ENCODE measurements at regions not wholly inside any gene's neighbourhood (a gene's known extent, or its start where the extent isn't known, plus 50 kb on each side); places are given as distances from the start of the nearest gene placed in this dataset.

DNA sequence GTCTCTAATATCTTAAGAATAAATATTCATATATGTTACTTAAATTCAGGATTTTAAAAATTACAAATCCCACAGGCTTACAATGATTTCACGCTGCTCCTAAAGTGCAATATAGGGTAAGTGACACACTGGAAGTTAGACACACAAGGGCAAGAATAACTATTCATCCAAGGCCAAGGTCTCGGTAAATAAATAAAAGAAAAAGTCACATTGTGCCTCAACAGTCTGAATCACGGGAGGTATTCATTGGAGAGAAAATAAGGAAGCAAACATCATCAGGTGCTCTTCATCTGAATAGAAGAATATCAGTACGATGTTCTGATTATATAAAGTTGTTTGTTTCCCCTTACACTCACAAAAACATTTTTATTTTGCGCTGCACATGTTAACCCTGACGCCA, 820.2 kb downstream of the TRIB2 start:
- DNase-seq (ENCODE audit: low read depth): no peak

DNA sequence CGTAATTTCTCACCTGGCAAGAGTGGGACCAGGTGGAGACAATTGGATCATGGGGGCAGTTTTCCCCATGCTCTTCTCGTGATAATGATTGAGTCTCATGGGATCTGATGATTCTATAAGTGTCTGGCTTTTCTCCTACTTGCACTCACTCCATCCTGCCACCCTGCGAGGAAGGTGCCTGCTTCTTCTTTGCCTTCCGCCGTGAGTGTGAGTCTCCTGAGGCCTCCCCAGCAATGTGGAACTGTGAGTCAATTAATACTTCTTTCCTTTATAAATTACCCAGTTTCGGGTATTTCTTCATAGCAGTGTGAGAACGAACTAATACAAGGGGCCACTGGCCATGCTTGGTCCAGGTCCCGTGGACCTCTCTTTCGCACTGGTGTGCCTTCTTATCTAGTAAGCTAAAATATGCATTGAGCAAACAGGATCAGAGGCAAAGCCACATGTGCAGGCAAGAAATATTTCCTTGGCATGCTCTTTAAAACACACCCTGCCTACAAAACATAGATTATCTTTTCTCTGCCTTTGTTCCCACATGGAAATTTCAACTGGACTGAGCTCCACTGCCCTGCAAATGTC, 821.1 kb downstream of the TRIB2 start:
- DNase-seq (ENCODE audit: low read depth): no peak

DNA sequence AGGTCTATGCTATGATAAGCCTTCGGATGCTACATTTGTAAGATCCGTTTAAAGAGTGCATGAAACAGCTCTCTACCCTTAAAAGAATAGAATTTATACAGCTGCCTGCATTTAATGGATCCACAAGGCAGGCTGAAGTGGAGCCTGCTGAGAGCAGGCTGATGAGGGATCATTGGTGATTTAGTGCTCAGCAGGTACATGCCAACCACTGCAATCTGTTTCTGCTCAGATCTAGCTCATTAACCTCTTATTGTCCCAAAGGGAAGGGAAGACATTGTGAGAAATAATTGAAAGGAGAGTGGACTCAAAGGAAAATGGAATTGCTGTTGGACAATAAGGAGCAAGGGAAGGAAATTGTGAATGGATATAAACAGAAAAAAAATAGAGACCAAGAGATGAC, 822.6 kb downstream of the TRIB2 start:
- DNase-seq (ENCODE audit: low read depth): no peak

- DNase-seq (ENCODE audit: low read depth): no peak
Measured at GRCh38 chr2:13542061-13542460, 825.3 kb downstream of the TRIB2 start.

DNA sequence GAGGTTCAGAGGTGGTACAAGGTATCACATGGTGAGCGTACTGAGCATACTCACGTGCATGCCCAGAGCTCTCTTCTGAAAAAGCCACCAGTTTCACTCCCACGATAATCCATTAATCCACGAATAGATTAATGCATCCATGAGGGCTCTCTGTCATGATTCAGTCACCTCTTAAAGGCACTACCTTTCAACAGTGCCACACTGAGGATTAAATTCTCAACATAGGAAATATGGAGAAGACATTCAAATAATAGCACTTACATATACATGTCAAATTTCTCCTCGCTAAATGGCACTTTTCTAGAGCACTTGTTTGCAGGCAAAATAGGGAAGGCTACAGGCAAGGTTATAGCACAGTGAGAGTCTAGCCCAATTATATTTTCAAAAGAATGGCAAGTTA, 825.9 kb downstream of the TRIB2 start:
- DNase-seq (ENCODE audit: low read depth): no peak

DNA sequence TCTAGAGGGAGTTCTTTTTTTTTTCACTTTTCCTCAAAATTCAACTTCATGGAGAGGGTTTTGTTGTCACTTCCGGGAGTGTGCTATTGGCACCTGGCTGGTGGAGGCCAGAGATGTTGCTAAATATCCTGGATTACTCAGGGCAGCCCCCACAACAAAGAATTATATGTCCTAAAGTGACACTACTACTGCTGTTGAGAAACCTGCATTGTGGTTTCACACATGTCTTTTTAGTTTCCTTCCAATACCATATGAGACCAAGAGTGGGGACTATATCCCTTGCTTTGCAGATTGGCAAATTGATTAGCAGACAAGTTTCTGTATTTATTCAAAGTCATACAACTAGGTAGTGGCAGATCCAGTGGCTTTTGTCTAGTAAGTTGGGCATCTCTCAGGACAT, 826.8 kb downstream of the TRIB2 start:
- no peak for DNase-seq (ENCODE audit: low read depth)

GRCh38 chr2:13545320-13545719, 828.6 kb downstream of the TRIB2 start:
- DNase-seq (ENCODE audit: low read depth): no peak

DNA sequence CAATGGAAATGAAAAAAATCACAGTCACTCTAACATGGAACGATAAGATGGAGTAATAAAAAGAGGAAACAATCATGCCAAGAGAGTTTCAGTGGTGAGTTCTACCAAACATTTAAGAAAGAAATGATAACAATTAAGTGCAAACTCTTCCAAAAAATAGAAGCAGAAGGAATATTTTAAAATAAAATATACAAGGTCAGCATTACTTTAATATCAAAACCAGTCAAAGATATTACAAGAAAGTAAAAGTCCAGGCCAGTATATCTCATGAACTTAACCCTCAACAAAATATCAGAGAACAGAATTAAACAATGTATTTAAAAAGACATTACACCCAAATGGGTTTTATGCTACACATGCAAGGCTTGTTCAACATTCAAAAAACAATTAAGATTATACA, 829.4 kb downstream of the TRIB2 start:
- no peak for DNase-seq (ENCODE audit: low read depth)

GRCh38 chr2:13550285-13551231, 833.8 kb downstream of the TRIB2 start:
- DNase-seq (ENCODE audit: low read depth): no peak

DNA sequence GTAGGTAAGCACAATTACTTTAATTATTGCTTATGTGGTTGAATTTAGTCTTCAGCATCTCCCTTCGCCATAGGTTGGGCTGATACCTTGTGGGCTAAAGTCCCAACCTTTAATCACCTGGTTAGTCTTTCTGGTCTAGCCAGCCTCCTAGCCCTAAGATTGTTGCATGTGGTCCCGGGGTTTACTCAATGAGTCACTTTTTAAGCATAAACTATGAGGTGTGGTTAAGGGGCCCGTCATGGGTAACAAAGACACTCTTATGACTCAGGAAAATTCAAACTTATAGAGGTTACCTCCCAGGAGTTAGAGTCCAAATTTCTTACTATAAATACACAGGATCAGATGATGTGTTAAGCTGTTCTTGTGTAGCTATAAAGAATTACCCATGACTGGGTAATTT, 841.6 kb downstream of the TRIB2 start:
- DNase-seq (ENCODE audit: low read depth): no peak

- no peak for DNase-seq (ENCODE audit: low read depth)
Measured at GRCh38 chr2:13560322-13560721, 843.6 kb downstream of the TRIB2 start.

GRCh38 chr2:13572466-13572865, 855.7 kb downstream of the TRIB2 start:
- no peak for DNase-seq (ENCODE audit: low read depth)

- no peak for DNase-seq (ENCODE audit: low read depth)
Measured at GRCh38 chr2:13574831-13575230, 858.1 kb downstream of the TRIB2 start.

GRCh38 chr2:13576406-13577036, 859.8 kb downstream of the TRIB2 start:
- DNase-seq (ENCODE audit: low read depth): no peak

DNA sequence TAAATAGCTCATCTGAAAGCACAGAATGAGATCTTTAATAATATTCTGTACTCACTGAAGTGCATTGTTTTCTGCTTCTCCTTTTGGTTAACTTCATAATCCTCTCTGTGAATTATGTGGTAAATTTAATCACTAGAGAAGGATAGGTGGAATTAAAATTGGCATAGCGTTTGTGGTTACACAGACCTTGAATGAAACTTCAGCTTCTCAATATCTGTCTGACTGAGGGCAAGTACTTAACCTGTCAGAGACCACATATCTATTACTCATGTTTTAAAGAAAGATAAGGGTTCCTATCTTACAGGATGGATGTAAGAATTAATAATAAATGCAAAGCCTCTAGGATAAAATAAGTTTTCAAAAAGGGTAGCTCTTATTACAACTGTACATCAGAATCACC, 861.8 kb downstream of the TRIB2 start:
- no peak for DNase-seq (ENCODE audit: low read depth)

GRCh38 chr2:13581471-13581870, 864.7 kb downstream of the TRIB2 start:
- no peak for DNase-seq (ENCODE audit: low read depth)

DNA sequence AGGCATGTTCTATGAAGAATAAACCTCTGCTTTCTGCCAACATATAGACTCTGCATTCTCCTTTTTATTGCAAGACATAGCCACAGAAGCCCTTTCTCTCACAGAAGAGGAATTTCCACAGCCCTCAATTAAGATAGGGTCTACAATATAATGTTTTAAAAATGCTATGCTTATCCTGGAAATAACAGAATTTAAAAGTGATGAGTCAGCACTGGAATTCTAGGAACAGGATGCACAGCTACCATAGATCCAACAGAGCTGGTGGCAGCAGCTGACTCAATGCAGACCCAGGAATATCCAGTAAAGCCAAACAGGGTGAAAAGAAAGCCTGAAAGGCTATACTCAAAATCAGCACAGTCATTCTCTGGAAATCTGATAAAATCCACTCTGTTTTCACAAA, 866.9 kb downstream of the TRIB2 start:
- DNase-seq (ENCODE audit: low read depth): no peak

DNA sequence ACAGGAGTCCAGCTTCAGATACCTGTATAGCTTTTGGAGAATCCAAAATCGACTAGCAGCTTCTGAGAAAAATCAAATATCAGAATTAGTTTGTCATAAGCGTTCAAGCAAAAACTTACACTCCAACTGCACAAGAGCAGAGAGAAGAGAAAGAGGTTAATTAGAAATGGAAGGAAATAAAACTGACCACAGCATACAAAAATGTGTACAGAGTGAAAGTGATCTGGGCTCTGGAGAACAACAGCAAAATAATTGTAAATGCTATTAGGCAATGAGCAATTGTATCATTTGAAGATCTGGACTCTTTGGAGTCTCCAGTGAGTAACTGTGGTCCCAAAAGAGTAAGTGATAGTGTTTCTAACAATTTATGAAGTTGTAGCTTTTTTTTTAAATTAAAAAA, 867.3 kb downstream of the TRIB2 start:
- no peak for DNase-seq (ENCODE audit: low read depth)

GRCh38 chr2:13585732-13586131, 869.0 kb downstream of the TRIB2 start:
- DNase-seq (ENCODE audit: low read depth): no peak

DNA sequence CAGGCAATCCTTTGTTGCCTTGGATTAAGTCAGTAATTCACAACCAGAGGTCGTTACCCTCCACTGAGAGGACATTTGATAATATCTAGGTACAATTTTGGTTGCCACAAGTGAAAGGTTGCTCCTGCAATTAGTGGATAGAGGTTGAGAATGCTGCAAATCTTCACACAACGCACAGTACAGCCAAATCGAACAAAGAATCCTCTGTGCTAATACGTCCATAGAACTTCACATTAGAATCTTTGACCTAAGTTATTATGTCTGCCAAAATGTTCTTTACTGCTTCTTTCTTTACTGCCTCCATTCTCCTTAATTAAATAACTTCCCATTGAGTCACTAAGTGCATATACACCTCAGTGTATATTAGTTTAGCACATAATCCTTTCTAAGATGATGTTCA, 879.5 kb downstream of the TRIB2 start:
- no peak for DNase-seq (ENCODE audit: low read depth)

GRCh38 chr2:13597176-13597575, 880.4 kb downstream of the TRIB2 start:
- no peak for DNase-seq (ENCODE audit: low read depth)

DNA sequence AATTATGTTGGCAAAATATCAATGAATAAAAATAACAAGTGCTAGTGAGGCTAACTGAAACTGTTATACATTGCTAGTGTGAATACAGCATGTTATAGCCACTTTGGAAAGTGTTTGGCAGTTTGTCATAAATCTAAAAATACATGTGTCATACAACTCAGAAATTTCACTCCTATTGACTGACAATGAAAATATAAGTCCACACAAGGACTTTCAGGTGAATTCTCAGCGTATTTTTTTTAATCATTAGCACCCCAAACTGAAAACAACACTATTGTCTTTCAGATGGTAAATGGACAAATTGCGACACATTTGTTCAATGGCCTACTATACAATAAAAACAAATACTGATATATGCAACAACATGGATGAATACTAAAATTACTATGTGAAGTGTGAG, 884.8 kb downstream of the TRIB2 start:
- DNase-seq (ENCODE audit: low read depth): no peak

GRCh38 chr2:13604951-13605661, 888.4 kb downstream of the TRIB2 start:
- no peak for DNase-seq (ENCODE audit: low read depth)
